CD4-positive, alpha-beta memory T cell (primary cell): ENCODE measurements at regions not wholly inside any gene's neighbourhood (a gene's known extent, or its start where the extent isn't known, plus 50 kb on each side); places are given as distances from the start of the nearest gene placed in this dataset.
A peak's percentile ranks its signal among the peaks of the same experiment; 100 is the strongest.

Experiments
- CTCF ChIA-PET: fragments of 350-600 bp; sonication (Branson Sonifier 250); formaldehyde crosslinking; loops from one replicate; lab custom pipeline; 2021; ENCODE audit warnings: inconsistent platforms; ENCODE audit not compliant: partially characterized antibody; lab: Charles Lee
- POLR2A ChIA-PET: fragments of 350-600 bp; sonication (Branson Sonifier 250); formaldehyde crosslinking; loops from one replicate; lab custom pipeline; 2021; ENCODE audit not compliant: partially characterized antibody; lab: Charles Lee
- DNase-seq, 5 donors: peaks; one replicate each; pipeline versions ENCODE4 v3.0.0 to v3.0.0-alpha.2; 2020 to 2022; ENCODE audit warnings: mixed read lengths in 1 of 5
- H3K27ac ChIP-seq: one replicate; pipeline ENCODE4 v1.7.0; 2013; ENCODE audit warnings: low read depth, low read length
- H3K27me3 ChIP-seq: 2 replicates; pipeline ENCODE4 v1.7.0; 2013; ENCODE audit warnings: mild to moderate bottlenecking, low read length, moderate library complexity; ENCODE audit not compliant: insufficient read depth
- H3K36me3 ChIP-seq: 2 replicates; pipeline ENCODE4 v1.7.0; 2013; ENCODE audit warnings: mild to moderate bottlenecking, low read length, moderate library complexity; ENCODE audit not compliant: insufficient read depth
- H3K4me1 ChIP-seq: 2 replicates; pipeline ENCODE4 v1.7.0; 2013; ENCODE audit warnings: mild to moderate bottlenecking, low read length, moderate library complexity; ENCODE audit not compliant: insufficient read depth
- H3K4me3 ChIP-seq, 2 donors: one replicate each; pipeline ENCODE4 v1.7.0; 2013; ENCODE audit warnings: low read length in 2 of 2, mild to moderate bottlenecking in 1 of 2
- H3K9me3 ChIP-seq, 2 donors: one replicate each; pipeline ENCODE4 v1.7.0; 2013; ENCODE audit warnings: low read length in 2 of 2, control low read depth in 1 of 2; ENCODE audit not compliant: control insufficient read depth in 1 of 2
- H3K27ac Mint-ChIP-seq, 7 donors: one replicate each; pipeline ENCODE4 v1.8.0; 2020 to 2021; ENCODE audit warnings: mixed read lengths in 7 of 7, mild to moderate bottlenecking in 6 of 7, inconsistent platforms in 3 of 7, moderate library complexity in 3 of 7
- H3K27me3 Mint-ChIP-seq, 2 donors: one replicate each; pipeline ENCODE4 v1.8.0; 2020 to 2021; ENCODE audit warnings: mixed read lengths in 2 of 2
- H3K36me3 Mint-ChIP-seq, 2 donors: one replicate each; pipeline ENCODE4 v1.8.0; 2020 to 2021; ENCODE audit warnings: mixed read lengths in 2 of 2, inconsistent platforms in 1 of 2, mild to moderate bottlenecking in 1 of 2
- H3K4me1 Mint-ChIP-seq, 4 donors: one replicate each; pipeline ENCODE4 v1.8.0; 2020 to 2021; ENCODE audit warnings: mixed read lengths in 4 of 4, mild to moderate bottlenecking in 1 of 4
- H3K4me3 Mint-ChIP-seq, 8 donors: one replicate each; pipeline ENCODE4 v1.8.0; 2020 to 2021; ENCODE audit warnings: mixed read lengths in 8 of 8, mild to moderate bottlenecking in 7 of 8, moderate library complexity in 6 of 8, inconsistent platforms in 3 of 8
- H3K9me3 Mint-ChIP-seq, 8 donors: one replicate each; pipeline ENCODE4 v1.8.0; 2020 to 2021; ENCODE audit warnings: mixed read lengths in 8 of 8, mild to moderate bottlenecking in 5 of 8, inconsistent platforms in 3 of 8, moderate library complexity in 1 of 8
- intact Hi-C: fragments of 100-400 bp; cut with micrococcal nuclease; formaldehyde crosslinking; loops from one replicate; pipeline ENCODE4 v1.15.1; 2023

GRCh38 chr9:17846948-17847655 lies 268.2 kb downstream of the SH3GL2 start:
- ChIA-PET CTCF (no interaction called here), POLR2A (no interaction called here)
- no peak for DNase-seq
- no peak overlapping the region for H3K4me3 Mint-ChIP-seq
- no peaks in the 10 kb centered on the region for H3K36me3 ChIP-seq
- no peak overlapping the region for H3K27ac Mint-ChIP-seq
- no peaks in the 10 kb centered on the region for H3K4me1 Mint-ChIP-seq
- no peaks in the 10 kb centered on the region for H3K36me3 Mint-ChIP-seq
- intact Hi-C loops = no loop called here
- H3K4me3 ChIP-seq = no peak overlapping the region
- no peaks in the 10 kb centered on the region for H3K27me3 ChIP-seq
- H3K27ac ChIP-seq = no peak overlapping the region
- H3K9me3 ChIP-seq = no peaks in the 10 kb centered on the region
- peaks cover 0 to 23% (median 14%) of the 10 kb centered on the region in 8 donors for H3K9me3 Mint-ChIP-seq
- H3K4me1 ChIP-seq = no peaks in the 10 kb centered on the region
- H3K27me3 Mint-ChIP-seq = no peaks in the 10 kb centered on the region

- DNase-seq = no peak
- intact Hi-C loops = no loop called here
- Histone ChIP-seq H3K27ac (no peak overlapping the region), H3K9me3 (no peaks in the 10 kb centered on the region), H3K4me3 (no peak overlapping the region), H3K36me3 (no peaks in the 10 kb centered on the region), H3K27me3 (no peaks in the 10 kb centered on the region), H3K4me1 (no peaks in the 10 kb centered on the region)
- Mint-ChIP-seq H3K27ac (no peak overlapping the region), H3K27me3 (no peaks in the 10 kb centered on the region), H3K36me3 (no peaks in the 10 kb centered on the region), H3K9me3 (peaks cover 1 to 21% (median 14%) of the 10 kb centered on the region in 8 donors), H3K4me1 (no peaks in the 10 kb centered on the region), H3K4me3 (no peak overlapping the region)
- ChIA-PET CTCF (no interaction called here), POLR2A (no interaction called here)
Observed at GRCh38 chr9:17847908-17848307, 269.0 kb downstream of the SH3GL2 start.

- Mint-ChIP-seq H3K27ac (no peak overlapping the region), H3K27me3 (no peaks in the 10 kb centered on the region)
Observed at GRCh38 chr9:17852108-17852507, 273.2 kb downstream of the SH3GL2 start.

GRCh38 chr9:17854487-17854886 lies 275.6 kb downstream of the SH3GL2 start:
- CTCF ChIA-PET = no interaction called here
- Histone ChIP-seq H3K27ac (no peak overlapping the region), H3K36me3 (no peaks in the 10 kb centered on the region), H3K4me1 (no peaks in the 10 kb centered on the region), H3K4me3 (no peak overlapping the region), H3K9me3 (no peaks in the 10 kb centered on the region), H3K27me3 (no peaks in the 10 kb centered on the region)
- H3K4me3 Mint-ChIP-seq = no peak overlapping the region
- no peak overlapping the region for H3K27ac Mint-ChIP-seq
- intact Hi-C loops = no loop called here
- H3K4me1 Mint-ChIP-seq = no peaks in the 10 kb centered on the region
- H3K9me3 Mint-ChIP-seq = peaks cover 0 to 5% (median 0%) of the 10 kb centered on the region in 8 donors
- no peak for DNase-seq
- H3K27me3 Mint-ChIP-seq = no peaks in the 10 kb centered on the region
- POLR2A ChIA-PET = no interaction called here
- H3K36me3 Mint-ChIP-seq = no peaks in the 10 kb centered on the region

More at GRCh38 chr9:17852108-17852507, 273.2 kb downstream of the SH3GL2 start:
- no peaks in the 10 kb centered on the region for H3K4me1 ChIP-seq
- H3K36me3 ChIP-seq = no peaks in the 10 kb centered on the region
- H3K27me3 ChIP-seq = no peaks in the 10 kb centered on the region
- intact Hi-C loops = no loop called here
- H3K27ac ChIP-seq = no peak overlapping the region
- no peaks in the 10 kb centered on the region for H3K36me3 Mint-ChIP-seq
- no peak for DNase-seq
- H3K9me3 ChIP-seq = no peaks in the 10 kb centered on the region
- ChIA-PET CTCF (no interaction called here), POLR2A (no interaction called here)
- H3K4me3 ChIP-seq = no peak overlapping the region
- peaks cover 0 to 6% (median 1%) of the 10 kb centered on the region in 8 donors for H3K9me3 Mint-ChIP-seq
- H3K4me1 Mint-ChIP-seq = no peaks in the 10 kb centered on the region
- H3K4me3 Mint-ChIP-seq = no peak overlapping the region

- Histone ChIP-seq H3K27me3 (no peaks in the 10 kb centered on the region), H3K9me3 (no peaks in the 10 kb centered on the region), H3K27ac (no peak overlapping the region), H3K4me1 (no peaks in the 10 kb centered on the region), H3K36me3 (no peaks in the 10 kb centered on the region), H3K4me3 (no peak overlapping the region)
- no peak overlapping the region for H3K27ac Mint-ChIP-seq
- no peak overlapping the region for H3K4me3 Mint-ChIP-seq
- no peaks in the 10 kb centered on the region for H3K27me3 Mint-ChIP-seq
- ChIA-PET CTCF (no interaction called here), POLR2A (no interaction called here)
- H3K4me1 Mint-ChIP-seq = no peaks in the 10 kb centered on the region
- no peaks in the 10 kb centered on the region for H3K36me3 Mint-ChIP-seq
- no peak for DNase-seq
- intact Hi-C loops = no loop called here
- H3K9me3 Mint-ChIP-seq = peaks cover 0 to 5% (median 1%) of the 10 kb centered on the region in 8 donors
Observed at GRCh38 chr9:17856995-17857394, 278.1 kb downstream of the SH3GL2 start.

GRCh38 chr9:17859228-17859627 lies 280.4 kb downstream of the SH3GL2 start:
- Mint-ChIP-seq H3K36me3 (no peaks in the 10 kb centered on the region), H3K4me1 (no peaks in the 10 kb centered on the region), H3K4me3 (no peak overlapping the region), H3K9me3 (peaks cover 0 to 11% (median 4%) of the 10 kb centered on the region in 8 donors), H3K27ac (peak overlapping the region in 1 of 7 donors; percentile 11), H3K27me3 (no peaks in the 10 kb centered on the region)
- no peak overlapping the region for H3K4me3 ChIP-seq
- no peaks in the 10 kb centered on the region for H3K4me1 ChIP-seq
- intact Hi-C loops = no loop called here
- no peaks in the 10 kb centered on the region for H3K9me3 ChIP-seq
- H3K27me3 ChIP-seq = no peaks in the 10 kb centered on the region
- DNase-seq = no peak
- H3K27ac ChIP-seq = no peak overlapping the region
- ChIA-PET POLR2A (no interaction called here), CTCF (no interaction called here)
- no peaks in the 10 kb centered on the region for H3K36me3 ChIP-seq

- peaks cover 0 to 13% (median 4%) of the 10 kb centered on the region in 8 donors for H3K9me3 Mint-ChIP-seq
- H3K36me3 Mint-ChIP-seq = no peaks in the 10 kb centered on the region
- CTCF ChIA-PET = no interaction called here
- H3K27ac Mint-ChIP-seq = no peak overlapping the region
- POLR2A ChIA-PET = no interaction called here
- no peak for DNase-seq
- intact Hi-C loops = no loop called here
- Histone ChIP-seq H3K36me3 (no peaks in the 10 kb centered on the region), H3K9me3 (no peaks in the 10 kb centered on the region), H3K27me3 (no peaks in the 10 kb centered on the region), H3K27ac (no peak overlapping the region), H3K4me1 (no peaks in the 10 kb centered on the region), H3K4me3 (no peak overlapping the region)
- H3K4me3 Mint-ChIP-seq = no peak overlapping the region
- no peaks in the 10 kb centered on the region for H3K27me3 Mint-ChIP-seq
- no peaks in the 10 kb centered on the region for H3K4me1 Mint-ChIP-seq
Observed at GRCh38 chr9:17859987-17860386, 281.1 kb downstream of the SH3GL2 start.
